Transverse colon (tissue), 4 donors: ENCODE measurements at regions not wholly inside any gene's neighbourhood (a gene's known extent, or its start where the extent isn't known, plus 50 kb on each side); places are given as distances from the start of the nearest gene placed in this dataset.

Experiments
- CTCF ChIP-seq, 5 experiments: fragments of 200-600 bp in 3 of 5; fragments of 450-650 bp in 2 of 5; sonication (generic) in 3 of 5; IDR thresholded peaks; 1 replicate in 2 of 5; 2 replicates in 3 of 5; pipeline ENCODE4 v1.5.1; 2016 to 2017; ENCODE audit warnings: antibody characterized with exemption in 5 of 5, inconsistent platforms in 3 of 5, mild to moderate bottlenecking in 2 of 5, moderate library complexity in 1 of 5
- EP300 ChIP-seq: sonication (generic); formaldehyde crosslinking; IDR thresholded peaks from one replicate; pipeline ENCODE4 v1.6.1; 2017; ENCODE audit warnings: antibody characterized with exemption, low read depth
- POLR2A ChIP-seq: fragments of 450-650 bp; IDR thresholded peaks from one replicate; pipeline ENCODE4 v1.6.1; 2016; ENCODE audit warnings: antibody characterized with exemption, mild to moderate bottlenecking, moderate library complexity
- POLR2AphosphoS5 ChIP-seq, 3 donors: sonication (generic); formaldehyde crosslinking; IDR thresholded peaks; one replicate each; pipeline ENCODE4 v1.6.1; 2016; ENCODE audit warnings: antibody characterized with exemption in 3 of 3

- no peak for TF ChIP-seq POLR2A
- TF ChIP-seq CTCF (IDR thresholded peaks at IDR 0.05) = no peak
- no peak for TF ChIP-seq EP300
- no peak for TF ChIP-seq POLR2AphosphoS5 (IDR thresholded peaks at IDR 0.05)
Measured at GRCh38 chr14:34012369-34012768, 61.5 kb upstream of the EGLN3 start.
